OCI-LY7 (cell line): ENCODE measurements at regions not wholly inside any gene's neighbourhood (a gene's known extent, or its start where the extent isn't known, plus 50 kb on each side); places are given as distances from the start of the nearest gene placed in this dataset.

Experiments used
- BruUV-seq: library from RNA; stranded (reverse); fragments of 400-500 nt; replicated peaks from 2 replicates; lab custom pipeline; 2021; lab: Mats Ljungman, UMichigan
- CTCF ChIA-PET: fragments of 300-600 bp; sonication (Branson Sonifier 250); formaldehyde crosslinking; loops from one replicate; lab custom pipeline; 2022; ENCODE audit warnings: antibody characterized with exemption; ENCODE audit not compliant: unreplicated experiment; lab: Charles Lee
- POLR2A ChIA-PET: fragments of 300-600 bp; sonication (Branson Sonifier 250); formaldehyde crosslinking; loops from one replicate; lab custom pipeline; 2022; ENCODE audit warnings: antibody characterized with exemption; lab: Charles Lee
- DNase-seq: peaks from one replicate; pipeline ENCODE4 v3.0.0-alpha.2; 2015; ENCODE audit warnings: low spot score
- H2AFZ ChIP-seq: fragments of 200-600 bp; sonication (generic), shearing (Covaris generic); 2 replicates; pipeline ENCODE4 v1.6.1; 2014; ENCODE audit warnings: mild to moderate bottlenecking, antibody characterized with exemption, low read length, moderate library complexity
- H3K27ac ChIP-seq: fragments of 200-600 bp; sonication (generic); 2 replicates; pipeline ENCODE4 v1.5.1; 2014; ENCODE audit warnings: mixed run types, low read depth, mild to moderate bottlenecking, moderate library complexity, low read length, inconsistent platforms; ENCODE audit not compliant: poor library complexity, severe bottlenecking
- H3K36me3 ChIP-seq: fragments of 200-600 bp; sonication (generic); 2 replicates; pipeline ENCODE4 v1.6.1; 2014; ENCODE audit warnings: mild to moderate bottlenecking, antibody characterized with exemption, low read length, moderate library complexity, mixed read lengths; ENCODE audit not compliant: insufficient read depth
- H3K4me1 ChIP-seq: fragments of 200-600 bp; sonication (generic); 2 replicates; pipeline ENCODE4 v1.5.1; 2014; ENCODE audit warnings: mild to moderate bottlenecking, low read length; ENCODE audit not compliant: insufficient read depth, poor library complexity, severe bottlenecking
- H3K4me2 ChIP-seq: fragments of 200-600 bp; sonication (generic); 2 replicates; pipeline ENCODE4 v1.6.1; 2014; ENCODE audit warnings: mild to moderate bottlenecking, low read length
- H3K4me3 ChIP-seq: fragments of 200-600 bp; sonication (generic); 2 replicates; pipeline ENCODE4 v1.5.1; 2014; ENCODE audit warnings: mild to moderate bottlenecking, low read depth, low read length; ENCODE audit not compliant: poor library complexity, severe bottlenecking
- H3K79me2 ChIP-seq: fragments of 200-600 bp; sonication (generic); 2 replicates; pipeline ENCODE4 v1.6.1; 2016; ENCODE audit warnings: low read depth, mild to moderate bottlenecking, low read length, moderate library complexity, mixed read lengths; ENCODE audit not compliant: insufficient read depth
- H3K9me2 ChIP-seq: fragments of 200-600 bp; sonication (generic); 2 replicates; pipeline ENCODE4 v1.6.1; 2016; ENCODE audit warnings: mild to moderate bottlenecking, low read length, mixed read lengths; ENCODE audit not compliant: insufficient read depth
- H3K9me3 ChIP-seq: fragments of 200-600 bp; sonication (generic); 2 replicates; pipeline ENCODE4 v1.6.1; 2014; ENCODE audit warnings: mild to moderate bottlenecking, mixed run types, low read length, mixed read lengths
- H4K20me1 ChIP-seq: fragments of 200-600 bp; sonication (generic); 2 replicates; pipeline ENCODE4 v1.6.1; 2014; ENCODE audit warnings: mild to moderate bottlenecking, antibody characterized with exemption, low read length, moderate library complexity, mixed read lengths; ENCODE audit not compliant: insufficient read depth
- CTCF ChIP-seq: fragments of 200-600 bp; sonication (generic); conservative IDR thresholded peaks from 2 replicates; pipeline ENCODE4 v1.5.1; 2014; ENCODE audit warnings: mild to moderate bottlenecking, antibody characterized with exemption, low read length, moderate library complexity, mixed read lengths
- EZH2phosphoT487 ChIP-seq: fragments of 200-600 bp; sonication (generic); IDR thresholded peaks from 2 replicates; pipeline ENCODE4 v1.6.1; 2018; ENCODE audit warnings: low read depth, borderline replicate concordance, mild to moderate bottlenecking, mixed run types, antibody characterized with exemption, low read length, moderate library complexity, mixed read lengths
- intact Hi-C: fragments of 100-400 bp; cut with micrococcal nuclease; formaldehyde crosslinking; loops from one replicate; pipeline ENCODE4 v1.10.0; 2022; ENCODE audit not compliant: unreplicated experiment

DNA sequence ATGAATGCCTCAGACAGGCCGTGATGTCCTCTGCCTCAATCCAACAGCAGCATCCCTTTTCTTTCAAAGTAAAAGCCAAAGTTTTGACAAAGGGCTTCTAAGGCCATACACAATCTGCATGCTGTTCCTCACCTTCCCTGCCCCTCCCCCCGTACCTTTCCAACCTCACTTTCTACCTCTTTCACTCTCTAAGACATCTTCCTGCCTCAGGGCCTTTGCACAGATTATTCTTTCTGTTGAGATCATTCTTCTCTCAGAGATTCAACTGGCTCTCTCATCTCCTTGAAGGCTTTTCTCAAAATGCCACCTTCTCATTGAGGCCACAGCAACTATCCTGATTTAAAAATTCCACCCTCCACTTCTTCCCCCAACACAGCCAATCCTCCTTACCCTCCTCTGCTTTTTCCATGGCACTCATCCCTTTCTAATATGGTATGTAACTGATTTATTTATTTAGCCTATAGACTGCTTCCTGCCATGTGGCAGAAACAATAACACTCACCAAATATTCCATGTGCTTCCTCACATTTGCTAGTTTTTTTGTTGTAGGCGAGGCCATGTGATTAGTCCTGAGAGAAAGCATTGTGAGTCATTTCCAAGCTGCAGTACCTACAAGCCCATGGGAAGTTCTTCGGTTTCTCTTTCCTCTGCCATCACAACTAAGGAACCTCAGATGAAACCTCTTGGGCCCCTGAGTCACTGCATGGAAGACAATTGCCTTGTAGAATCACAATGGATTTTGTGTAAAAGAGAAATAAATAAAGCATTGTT, 58.7 kb upstream of the GADD45A start:
- H4K20me1 ChIP-seq, result no peaks in the 10 kb centered on the region
- no peaks in the 10 kb centered on the region for H3K79me2 ChIP-seq
- no peak overlapping the region for H2AFZ ChIP-seq
- no peaks in the 10 kb centered on the region for H3K4me1 ChIP-seq
- BruUV-seq, result no TSS peak
- no peak overlapping the region for H3K27ac ChIP-seq
- no peaks in the 10 kb centered on the region for H3K9me2 ChIP-seq
- H3K36me3 ChIP-seq, result no peaks in the 10 kb centered on the region
- no peak for TF ChIP-seq CTCF
- no peak for TF ChIP-seq EZH2phosphoT487
- no peaks in the 10 kb centered on the region for H3K9me3 ChIP-seq
- DNase-seq, result no peak
- ChIA-PET CTCF (no interaction called here), POLR2A (interaction anchor here (0.6 kb wide), 1 partner anchor 35 kb away, joined by 6 read pairs; no protein-coding TSS in a partner anchor)
- H3K4me3 ChIP-seq, result no peak overlapping the region
- no peak overlapping the region for H3K4me2 ChIP-seq
- intact Hi-C loops, result no loop called here

DNA sequence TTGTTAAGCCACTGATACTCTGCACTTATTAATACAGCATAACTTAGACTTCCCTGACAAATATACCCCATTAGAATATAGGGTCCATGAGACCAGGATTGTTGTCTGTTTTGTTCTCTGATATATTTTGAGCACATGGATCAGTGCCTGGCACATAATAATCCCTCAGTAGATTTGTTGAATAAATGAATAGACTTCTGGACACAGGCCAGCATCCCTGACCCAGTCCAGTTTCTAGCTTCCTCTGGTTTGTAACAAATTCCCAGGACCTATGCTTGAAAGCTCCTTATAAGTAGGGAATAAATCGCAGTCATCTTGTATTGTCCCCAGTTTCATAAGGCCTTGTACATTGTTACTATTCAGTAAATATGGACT, 58.2 kb upstream of the GADD45A start:
- H3K79me2 ChIP-seq, result no peaks in the 10 kb centered on the region

More for the DNA sequence above, 58.2 kb upstream of the GADD45A start:
- intact Hi-C loops, result no loop called here
- H3K9me2 ChIP-seq, result no peaks in the 10 kb centered on the region
- H2AFZ ChIP-seq, result no peak overlapping the region
- H3K4me1 ChIP-seq, result no peaks in the 10 kb centered on the region
- POLR2A ChIA-PET, result interaction anchor here (0.6 kb wide), 1 partner anchor 35 kb away, joined by 6 read pairs; no protein-coding TSS in a partner anchor
- H3K9me3 ChIP-seq, result no peaks in the 10 kb centered on the region
- BruUV-seq, result no TSS peak
- H3K4me3 ChIP-seq, result no peak overlapping the region
- no peak overlapping the region for H3K27ac ChIP-seq
- DNase-seq, result no peak
- no peak for TF ChIP-seq EZH2phosphoT487
- TF ChIP-seq CTCF, result no peak
- no peak overlapping the region for H3K4me2 ChIP-seq
- CTCF ChIA-PET, result no interaction called here
- H4K20me1 ChIP-seq, result no peaks in the 10 kb centered on the region
- no peaks in the 10 kb centered on the region for H3K36me3 ChIP-seq
